ENCODE measurements at regions not wholly inside any gene's neighbourhood (a gene's known extent, or its start where the extent isn't known, plus 50 kb on each side); places are given as distances from the start of the nearest gene placed in this dataset.

DNA sequence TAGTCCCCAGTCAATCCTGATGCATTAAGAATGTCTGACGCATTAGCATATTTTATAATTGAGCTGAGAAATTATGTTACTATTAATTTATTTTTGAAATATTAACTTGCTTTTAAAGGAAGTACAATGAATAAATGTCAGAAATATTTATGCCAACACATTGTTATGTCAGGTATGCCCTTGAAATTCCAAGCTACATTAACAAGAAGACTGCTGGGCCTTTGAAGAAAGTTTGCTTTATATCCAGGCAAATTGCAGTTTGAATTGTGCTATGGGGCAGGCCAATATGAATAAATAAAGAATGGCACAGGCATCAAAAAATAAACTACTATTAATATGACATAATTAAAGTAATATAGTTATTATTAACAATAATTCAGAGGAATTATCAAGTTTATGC is 1391.3 kb downstream of the PLA2G4A start:
- Histone ChIP-seq H3K36me3 (no peaks in the 10 kb centered on the region), H3K9me3 (no peaks in the 10 kb centered on the region), H3K4me1 (no peaks in the 10 kb centered on the region), H3K27me3 (no peaks in the 10 kb centered on the region), H3K4me3 (no peak overlapping the region), H3K27ac (no peak overlapping the region)
- intact Hi-C loops (cut with DNase I) = no loop called here
- TF ChIP-seq, protein P1, sequence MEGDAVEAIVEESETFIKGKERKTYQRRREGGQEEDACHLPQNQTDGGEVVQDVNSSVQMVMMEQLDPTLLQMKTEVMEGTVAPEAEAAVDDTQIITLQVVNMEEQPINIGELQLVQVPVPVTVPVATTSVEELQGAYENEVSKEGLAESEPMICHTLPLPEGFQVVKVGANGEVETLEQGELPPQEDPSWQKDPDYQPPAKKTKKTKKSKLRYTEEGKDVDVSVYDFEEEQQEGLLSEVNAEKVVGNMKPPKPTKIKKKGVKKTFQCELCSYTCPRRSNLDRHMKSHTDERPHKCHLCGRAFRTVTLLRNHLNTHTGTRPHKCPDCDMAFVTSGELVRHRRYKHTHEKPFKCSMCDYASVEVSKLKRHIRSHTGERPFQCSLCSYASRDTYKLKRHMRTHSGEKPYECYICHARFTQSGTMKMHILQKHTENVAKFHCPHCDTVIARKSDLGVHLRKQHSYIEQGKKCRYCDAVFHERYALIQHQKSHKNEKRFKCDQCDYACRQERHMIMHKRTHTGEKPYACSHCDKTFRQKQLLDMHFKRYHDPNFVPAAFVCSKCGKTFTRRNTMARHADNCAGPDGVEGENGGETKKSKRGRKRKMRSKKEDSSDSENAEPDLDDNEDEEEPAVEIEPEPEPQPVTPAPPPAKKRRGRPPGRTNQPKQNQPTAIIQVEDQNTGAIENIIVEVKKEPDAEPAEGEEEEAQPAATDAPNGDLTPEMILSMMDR (IDR thresholded peaks at IDR 0.05) = no peak
- no peak for TF ChIP-seq POLR2A (IDR thresholded peaks at IDR 0.05)
- DNase-seq = no peak
- no peak for ATAC-seq
- 65% methylated on average over 1 of the region's 1 CpG for WGBS (ENCODE audit: insufficient coverage, low coverage, low lambda C conversion rate, missing lambda C conversion rate)

DNA sequence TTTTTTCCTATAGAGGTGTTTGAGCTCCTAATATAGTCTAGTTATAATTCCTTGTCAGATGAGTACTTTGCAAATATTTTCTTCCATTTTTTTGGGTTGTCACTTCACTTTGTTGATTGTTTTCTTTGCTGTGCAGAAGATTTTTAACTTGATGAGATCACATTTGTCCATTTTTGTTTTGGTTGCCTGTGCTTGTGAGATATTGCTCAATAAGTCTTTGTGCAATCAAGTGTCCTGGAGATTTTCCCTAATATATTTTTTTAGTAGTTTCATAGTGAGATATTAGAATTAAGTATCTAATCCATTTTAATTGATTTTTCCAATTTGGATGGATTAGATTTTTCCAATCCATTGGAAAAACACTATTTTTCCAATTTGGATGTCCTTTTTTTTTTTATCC is 1395.5 kb downstream of the PLA2G4A start:
- DNase-seq (no peak), ATAC-seq (no peak)
- H3K27me3 ChIP-seq = no peaks in the 10 kb centered on the region
- H3K4me1 ChIP-seq = no peaks in the 10 kb centered on the region
- no peak for TF ChIP-seq POLR2A (IDR thresholded peaks at IDR 0.05)
- TF ChIP-seq, protein P1 (IDR thresholded peaks at IDR 0.05) = no peak
- no peak overlapping the region for H3K27ac ChIP-seq
- no peaks in the 10 kb centered on the region for H3K9me3 ChIP-seq
- intact Hi-C loops (cut with DNase I) = no loop called here
- no peaks in the 10 kb centered on the region for H3K36me3 ChIP-seq
- no peak overlapping the region for H3K4me3 ChIP-seq

DNA sequence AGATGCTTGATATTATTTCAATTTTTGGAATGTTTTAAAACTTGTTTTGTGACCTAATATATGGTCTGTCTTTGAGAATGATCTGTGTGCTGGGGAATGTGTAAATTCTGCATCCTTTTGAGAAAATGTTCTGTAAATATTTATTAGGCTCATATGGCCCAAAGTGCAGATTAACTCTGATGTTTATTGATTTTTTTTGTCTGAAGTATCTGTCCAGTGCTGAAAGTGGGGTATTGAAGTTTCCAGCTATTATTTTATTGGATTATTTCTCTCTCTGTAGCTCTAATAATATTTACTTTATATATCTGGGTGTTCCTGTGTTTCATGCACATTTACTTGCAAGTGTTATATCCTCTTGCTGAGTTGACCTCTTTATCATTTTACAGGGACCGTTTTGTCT is 1397.2 kb downstream of the PLA2G4A start:
- Histone ChIP-seq H3K4me3 (no peak overlapping the region), H3K36me3 (no peaks in the 10 kb centered on the region), H3K4me1 (no peaks in the 10 kb centered on the region), H3K27me3 (no peaks in the 10 kb centered on the region), H3K9me3 (no peaks in the 10 kb centered on the region), H3K27ac (no peak overlapping the region)
- no peak for ATAC-seq
- no peak for TF ChIP-seq POLR2A (IDR thresholded peaks at IDR 0.05)
- TF ChIP-seq, protein P1 (IDR thresholded peaks at IDR 0.05) = no peak
- DNase-seq = no peak
- WGBS (ENCODE audit: insufficient coverage, low coverage, low lambda C conversion rate, missing lambda C conversion rate) = 47% methylated on average over 1 of the region's 1 CpG
- intact Hi-C loops (cut with DNase I) = no loop called here

DNA sequence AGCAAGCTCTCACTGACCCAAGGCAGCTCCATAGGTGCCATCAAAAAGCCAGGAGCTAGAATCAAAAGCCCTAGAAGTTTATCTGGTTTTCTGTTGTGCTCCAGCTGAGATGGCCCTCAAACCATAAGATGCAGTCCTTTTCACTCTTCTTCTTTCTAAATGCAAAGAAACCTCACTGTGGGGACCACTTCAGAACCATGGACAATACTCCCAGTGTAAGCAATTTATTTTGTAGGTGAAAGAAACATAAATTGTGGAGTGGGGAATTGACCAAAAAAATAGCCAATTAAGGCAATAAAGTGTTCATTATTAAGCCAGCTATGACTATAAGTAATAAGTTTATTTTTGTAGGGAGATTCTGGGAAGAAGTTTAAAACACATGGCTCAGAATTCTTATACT is 1399.9 kb downstream of the PLA2G4A start:
- Histone ChIP-seq H3K27me3 (no peaks in the 10 kb centered on the region), H3K36me3 (no peaks in the 10 kb centered on the region), H3K4me1 (no peaks in the 10 kb centered on the region), H3K9me3 (no peaks in the 10 kb centered on the region), H3K4me3 (no peak overlapping the region), H3K27ac (no peak overlapping the region)
- intact Hi-C loops (cut with DNase I) = no loop called here
- ATAC-seq (no peak), DNase-seq (no peak)
- TF ChIP-seq, protein P1 (IDR thresholded peaks at IDR 0.05) = no peak
- TF ChIP-seq POLR2A (IDR thresholded peaks at IDR 0.05) = no peak

DNA sequence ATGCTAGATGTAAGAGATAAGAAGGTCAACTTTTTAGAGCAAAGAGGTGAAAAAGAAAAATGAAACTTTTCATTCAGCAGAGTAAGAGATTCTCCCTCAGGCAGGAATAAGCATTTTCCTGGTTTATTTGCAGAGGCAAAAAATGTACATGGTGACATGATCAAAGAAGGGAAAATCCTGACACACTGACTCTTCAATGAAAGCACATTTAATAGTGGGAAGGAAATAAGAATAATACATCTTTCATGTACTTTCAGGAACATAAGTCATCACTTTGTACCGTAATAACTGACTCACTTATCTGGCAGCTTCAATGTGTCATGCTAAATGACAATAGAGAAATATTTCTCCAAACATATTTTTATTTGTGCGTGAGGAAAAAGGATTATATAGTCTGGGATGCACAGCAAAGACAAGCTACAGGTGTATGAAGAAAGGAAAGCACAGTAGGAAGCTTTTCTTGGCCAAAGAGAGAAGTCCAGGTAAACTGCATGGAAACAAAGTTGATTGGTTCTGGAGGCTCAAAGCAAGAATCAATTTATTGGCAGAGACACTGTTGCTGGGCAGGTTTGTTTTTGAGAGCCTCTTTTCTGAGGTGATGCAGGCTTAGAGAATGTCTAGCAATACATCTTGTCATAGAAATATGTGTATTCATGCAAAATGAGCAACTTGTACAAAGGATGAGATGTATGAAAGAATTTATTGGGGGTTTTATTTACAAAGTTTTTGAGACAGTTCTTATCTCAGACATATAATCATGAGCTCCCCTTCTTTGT is 1409.0 kb downstream of the PLA2G4A start:
- Histone ChIP-seq H3K4me1 (no peaks in the 10 kb centered on the region), H3K27ac (no peak overlapping the region), H3K36me3 (no peaks in the 10 kb centered on the region), H3K4me3 (no peak overlapping the region), H3K27me3 (no peaks in the 10 kb centered on the region), H3K9me3 (no peaks in the 10 kb centered on the region)
- 32% methylated on average over 2 of the region's 2 CpGs for WGBS (ENCODE audit: insufficient coverage, low coverage, low lambda C conversion rate, missing lambda C conversion rate)
- intact Hi-C loops (cut with DNase I) = no loop called here
- DNase-seq (no peak), ATAC-seq (no peak)
- TF ChIP-seq, protein P1 (IDR thresholded peaks at IDR 0.05) = no peak
- TF ChIP-seq POLR2A (IDR thresholded peaks at IDR 0.05) = no peak

All from right lobe of liver (tissue), 6 donors.